Lung (tissue), 11 donors: ENCODE measurements at regions not wholly inside any gene's neighbourhood (a gene's known extent, or its start where the extent isn't known, plus 50 kb on each side); places are given as distances from the start of the nearest gene placed in this dataset.

Experiments used
- ATAC-seq: fragments of 200-7000 bp; cut with Tn5 transposase; one replicate; pipeline ENCODE4 v1.9.1; 2020; ENCODE audit warnings: moderate number of reproducible peaks; ENCODE audit not compliant: insufficient read depth, low FRiP score
- DNase-seq, 3 donors: peaks; one replicate each; pipeline ENCODE4 v3.0.0-alpha.2; 2013 to 2017
- H3K27ac ChIP-seq, 2 donors: one replicate each; pipeline ENCODE4 v1.5.1; 2013; ENCODE audit warnings: mild to moderate bottlenecking in 2 of 2, moderate library complexity in 2 of 2, control low read depth in 1 of 2, inconsistent platforms in 1 of 2, low read depth in 1 of 2, low read length in 1 of 2
- H3K27me3 ChIP-seq, 3 donors: one replicate each; pipeline ENCODE4 v1.5.1; 2013; ENCODE audit warnings: low read length in 2 of 3; ENCODE audit not compliant: control insufficient read depth in 3 of 3, insufficient read depth in 3 of 3
- H3K36me3 ChIP-seq, 4 donors: one replicate each; pipeline ENCODE4 v1.5.1; 2013; ENCODE audit warnings: low read length in 4 of 4, mild to moderate bottlenecking in 1 of 4, moderate library complexity in 1 of 4; ENCODE audit not compliant: control insufficient read depth in 4 of 4, insufficient read depth in 4 of 4
- H3K4me1 ChIP-seq, 5 donors: one replicate each; pipeline ENCODE4 v1.5.1; 2013; ENCODE audit warnings: low read length in 5 of 5, mild to moderate bottlenecking in 2 of 5, moderate library complexity in 1 of 5; ENCODE audit not compliant: control insufficient read depth in 5 of 5, insufficient read depth in 5 of 5
- H3K4me3 ChIP-seq: one replicate; pipeline ENCODE4 v1.5.1; 2013; ENCODE audit warnings: mild to moderate bottlenecking, control low read depth, moderate library complexity
- H3K9ac ChIP-seq, 2 donors: one replicate each; pipeline ENCODE4 v1.5.1; 2013; ENCODE audit warnings: low read length in 2 of 2, control low read depth in 1 of 2; ENCODE audit not compliant: insufficient read depth in 1 of 2
- H3K9me3 ChIP-seq, 4 donors: one replicate each; pipeline ENCODE4 v1.5.1; 2013; ENCODE audit warnings: low read length in 3 of 4, mild to moderate bottlenecking in 1 of 4, moderate library complexity in 1 of 4; ENCODE audit not compliant: control insufficient read depth in 4 of 4, insufficient read depth in 3 of 4
- CTCF ChIP-seq: IDR thresholded peaks from 2 replicates; pipeline ENCODE4 v1.5.1; 2012; ENCODE audit warnings: mild to moderate bottlenecking; ENCODE audit errors: control extremely low read depth, extremely low read depth
- WGBS, 2 donors: extraction: QIAGEN DNeasy Blood & Tissue Kit; methylation state at CpG; one replicate each; pipeline ENCODE4 v1.1.7; 2013; 5-methylcytosine and 5-hydroxymethylcytosine counted together
- donor health status: control.
- donor health status: control.
- donor health status: Bipolar disorder and iron deficiency.
- donor health status: healthy.
- donor health status: DM: yes; HTN: yes; CAD: no.

GRCh38 chr1:5297886-5298239 is 643.5 kb downstream of the AJAP1 start:
- WGBS, 2 donors, result 93 to 95% methylated on average over 1 of the region's 1 CpG
- Histone ChIP-seq H3K27me3 (peaks cover 0 to 3% (median 0%) of the 10 kb centered on the region in 3 donors), H3K9ac (no peak overlapping the region), H3K36me3 (no peaks in the 10 kb centered on the region), H3K4me1 (no peaks in the 10 kb centered on the region), H3K27ac (no peak overlapping the region), H3K9me3 (peaks cover 0 to 5% (median 0%) of the 10 kb centered on the region in 4 donors), H3K4me3 (no peak overlapping the region)
- DNase-seq (no peak), ATAC-seq (no peak)
- TF ChIP-seq CTCF, result no peak

GRCh38 chr1:5297180-5297885 is 642.9 kb downstream of the AJAP1 start:
- no peak overlapping the region for H3K27ac ChIP-seq
- no peaks in the 10 kb centered on the region for H3K4me1 ChIP-seq
- DNase-seq (peak in 1 of 3 donors; percentile 2), ATAC-seq (no peak)
- H3K36me3 ChIP-seq, result no peaks in the 10 kb centered on the region
- H3K9me3 ChIP-seq, result peaks cover 0 to 5% (median 0%) of the 10 kb centered on the region in 4 donors
- H3K27me3 ChIP-seq, result peaks cover 0 to 3% (median 0%) of the 10 kb centered on the region in 3 donors
- TF ChIP-seq CTCF, result no peak
- WGBS, 2 donors, result 74 to 87% methylated on average over 9 of the region's 9 CpGs
- H3K9ac ChIP-seq, result no peak overlapping the region
- no peak overlapping the region for H3K4me3 ChIP-seq

GRCh38 chr1:5296557-5297179 is 642.3 kb downstream of the AJAP1 start:
- Histone ChIP-seq H3K4me3 (no peak overlapping the region), H3K9me3 (peaks cover 0 to 5% (median 0%) of the 10 kb centered on the region in 4 donors), H3K27me3 (peaks cover 0 to 3% (median 0%) of the 10 kb centered on the region in 3 donors), H3K4me1 (no peaks in the 10 kb centered on the region), H3K36me3 (no peaks in the 10 kb centered on the region), H3K9ac (no peak overlapping the region), H3K27ac (no peak overlapping the region)
- no peak for TF ChIP-seq CTCF
- DNase-seq, result no peak
- ATAC-seq, result no peak
- WGBS, 2 donors, result 61 to 66% methylated on average over 18 of the region's 18 CpGs
